GM18498 (cell line): ENCODE measurements at regions not wholly inside any gene's neighbourhood (a gene's known extent, or its start where the extent isn't known, plus 50 kb on each side); places are given as distances from the start of the nearest gene placed in this dataset.

ENCODE experiments used
- ATAC-seq: cut with Tn5 transposase; IDR thresholded peaks from one replicate; pipeline ENCODE4 v1.9.1; 2021; ENCODE audit warnings: mild to moderate bottlenecking, moderate library complexity; ENCODE audit not compliant: unreplicated experiment

GRCh38 chr1:67582625-67583461 is 102.2 kb upstream of the GADD45A start:
- ATAC-seq: no peak

GRCh38 chr1:67583462-67583950 is 101.5 kb upstream of the GADD45A start:
- no peak for ATAC-seq

- no peak for ATAC-seq
These were observed 100.1 kb upstream of the GADD45A start for GRCh38 chr1:67584938-67585337.

GRCh38 chr1:67586596-67586995 is 98.4 kb upstream of the GADD45A start:
- no peak for ATAC-seq

DNA sequence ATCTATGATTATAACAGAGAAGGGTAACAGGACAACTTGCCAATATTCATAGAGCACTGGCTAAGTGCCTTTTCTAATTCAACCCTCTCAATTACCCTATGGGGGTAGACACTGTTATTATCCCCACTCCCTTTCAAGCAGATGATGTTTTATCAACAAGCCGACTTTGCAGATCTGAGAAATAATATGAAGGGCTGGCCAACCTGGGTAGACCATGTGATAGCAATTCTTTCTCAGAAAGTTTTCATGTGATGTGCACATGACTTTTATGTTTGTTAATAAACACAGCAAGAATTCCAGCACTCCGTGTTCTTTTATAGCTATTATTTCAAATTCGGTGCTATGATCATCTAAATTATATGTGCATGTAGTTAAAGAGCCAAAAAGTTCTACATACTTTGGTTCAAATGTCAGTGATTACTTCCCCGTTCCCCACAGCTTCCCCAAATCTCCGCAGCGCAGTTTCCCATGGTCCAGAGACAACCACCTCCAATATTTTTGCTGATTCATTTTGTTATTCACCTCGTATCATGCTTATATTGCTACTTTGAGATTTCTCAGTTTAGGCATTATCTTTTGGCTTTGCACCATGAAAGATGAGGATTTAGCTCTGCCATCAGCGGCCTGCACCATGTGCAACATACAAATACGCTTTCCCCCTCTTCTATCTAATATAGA is 96.7 kb upstream of the GADD45A start:
- ATAC-seq: no peak

- no peak for ATAC-seq
These were observed 95.3 kb upstream of the GADD45A start for GRCh38 chr1:67589519-67590233.

GRCh38 chr1:67590329-67590728 is 94.7 kb upstream of the GADD45A start:
- no peak for ATAC-seq

GRCh38 chr1:67594764-67595163 is 90.2 kb upstream of the GADD45A start:
- ATAC-seq: no peak

DNA sequence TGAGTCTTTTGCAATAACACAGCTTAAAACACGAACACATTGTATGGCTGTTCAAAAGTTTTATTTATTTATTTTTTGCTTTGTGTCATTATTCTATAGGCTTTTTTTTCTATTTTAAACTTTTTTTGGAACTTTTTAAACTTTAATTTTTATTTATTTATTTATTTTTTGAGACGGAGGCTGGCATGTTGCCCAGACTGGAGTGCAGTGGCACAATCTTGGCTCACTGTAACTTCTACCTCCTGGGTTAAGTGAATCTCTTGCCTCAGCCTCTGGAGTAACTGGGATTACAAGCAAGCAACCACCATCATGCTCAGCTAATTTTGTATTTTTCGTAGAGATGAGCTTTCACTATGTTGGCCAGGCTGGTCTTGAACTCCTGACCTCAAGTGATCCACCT is 88.3 kb upstream of the GADD45A start:
- ATAC-seq: no peak

- ATAC-seq: no peak
These were observed 87.7 kb upstream of the GADD45A start for GRCh38 chr1:67597336-67597735.

- no peak for ATAC-seq
These were observed 85.9 kb upstream of the GADD45A start for GRCh38 chr1:67599085-67599484.

DNA sequence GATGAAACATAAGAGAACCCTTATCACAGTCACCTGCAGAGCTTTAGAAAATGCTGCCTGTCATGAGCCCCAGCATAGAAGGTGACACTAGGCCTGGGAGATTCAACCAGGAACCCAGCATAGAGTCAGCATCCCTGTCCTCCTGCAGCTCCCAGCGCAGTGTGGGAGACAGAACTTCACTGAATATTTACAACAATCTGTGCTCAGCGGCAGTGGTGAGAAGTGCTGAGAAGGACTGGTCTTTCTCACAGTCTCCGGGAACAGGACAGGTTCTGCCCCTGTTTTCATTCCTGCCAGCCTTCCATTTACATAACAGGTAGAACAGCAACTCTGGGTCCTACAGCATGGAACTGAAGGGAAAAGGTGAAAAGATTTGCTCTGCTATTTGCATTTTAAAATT is 83.5 kb upstream of the GADD45A start:
- no peak for ATAC-seq

GRCh38 chr1:67601955-67602354 is 83.0 kb upstream of the GADD45A start:
- no peak for ATAC-seq

GRCh38 chr1:67604778-67605177 is 80.2 kb upstream of the GADD45A start:
- ATAC-seq: no peak

- ATAC-seq: no peak
These were observed 79.7 kb upstream of the GADD45A start for GRCh38 chr1:67605209-67605780.

GRCh38 chr1:67607286-67607685 is 77.7 kb upstream of the GADD45A start:
- no peak for ATAC-seq

GRCh38 chr1:67607699-67608098 is 77.3 kb upstream of the GADD45A start:
- no peak for ATAC-seq

DNA sequence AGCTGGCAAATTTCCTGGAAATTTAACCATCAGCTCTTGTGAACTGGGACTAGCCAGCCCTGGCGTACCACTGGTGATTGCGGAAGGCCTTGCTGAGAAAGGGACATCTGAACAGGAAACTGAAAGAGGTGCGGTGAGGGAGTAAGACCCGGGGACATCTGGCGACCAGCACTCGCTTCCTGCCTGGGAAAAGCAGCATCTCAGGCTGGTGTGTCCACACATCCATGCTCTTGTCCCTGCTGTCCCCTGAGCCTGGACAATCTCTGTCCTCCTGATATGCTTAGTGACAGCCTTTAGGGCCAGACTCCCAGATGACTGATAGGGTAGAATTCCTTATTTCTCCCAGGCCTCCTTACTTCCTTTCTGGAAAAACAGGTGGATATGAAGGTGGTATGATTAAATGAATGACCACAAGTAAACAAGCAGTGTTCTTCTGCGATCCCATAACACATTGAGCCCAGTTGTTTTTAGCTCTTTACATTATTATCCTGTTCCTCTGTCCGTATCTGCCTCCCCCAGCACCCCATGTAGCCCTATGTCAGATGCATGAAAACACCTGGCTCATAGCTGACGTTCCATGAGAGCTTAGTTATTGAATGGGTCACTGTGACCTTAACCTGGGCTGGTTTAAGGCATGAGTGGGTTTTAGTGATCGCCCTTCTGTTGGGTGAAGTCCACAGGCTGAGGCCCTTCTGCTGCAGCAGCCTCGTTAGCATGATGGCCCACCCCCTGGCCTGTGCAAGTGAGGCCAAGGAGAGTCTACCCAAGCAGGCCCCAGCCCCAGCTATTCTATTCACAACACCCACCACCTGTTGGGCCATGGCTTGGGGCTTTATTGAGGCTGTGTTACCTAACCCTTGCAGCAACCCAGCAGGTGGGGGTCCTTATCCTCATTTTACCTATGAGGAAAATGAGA is 76.1 kb upstream of the GADD45A start:
- no peak for ATAC-seq

- peak; percentile 47 for ATAC-seq
These were observed 75.2 kb upstream of the GADD45A start for GRCh38 chr1:67609577-67610341.
